ENCODE measurements at regions not wholly inside any gene's neighbourhood (a gene's known extent, or its start where the extent isn't known, plus 50 kb on each side); places are given as distances from the start of the nearest gene placed in this dataset.

DNA sequence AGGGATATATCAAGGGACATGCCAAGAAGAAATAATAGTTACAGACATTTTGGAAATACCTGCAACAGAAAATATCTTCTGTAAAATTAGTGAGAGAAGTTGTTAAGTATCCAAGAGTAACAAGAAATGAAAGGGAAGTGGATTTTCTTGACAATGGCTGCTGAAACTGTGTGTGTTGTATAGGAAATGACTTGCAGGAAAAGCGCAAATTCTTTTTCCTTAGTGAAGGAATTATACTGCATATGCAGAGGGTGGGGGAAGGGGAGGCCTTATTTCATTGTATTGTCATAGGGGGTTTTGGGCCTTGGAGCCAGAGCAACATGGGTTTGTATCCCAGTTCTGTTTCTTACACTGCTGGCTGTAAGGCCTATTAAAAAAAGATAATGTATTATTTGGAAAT lies 84.4 kb upstream of the DDHD1 start:
- TF ChIP-seq, protein P1, sequence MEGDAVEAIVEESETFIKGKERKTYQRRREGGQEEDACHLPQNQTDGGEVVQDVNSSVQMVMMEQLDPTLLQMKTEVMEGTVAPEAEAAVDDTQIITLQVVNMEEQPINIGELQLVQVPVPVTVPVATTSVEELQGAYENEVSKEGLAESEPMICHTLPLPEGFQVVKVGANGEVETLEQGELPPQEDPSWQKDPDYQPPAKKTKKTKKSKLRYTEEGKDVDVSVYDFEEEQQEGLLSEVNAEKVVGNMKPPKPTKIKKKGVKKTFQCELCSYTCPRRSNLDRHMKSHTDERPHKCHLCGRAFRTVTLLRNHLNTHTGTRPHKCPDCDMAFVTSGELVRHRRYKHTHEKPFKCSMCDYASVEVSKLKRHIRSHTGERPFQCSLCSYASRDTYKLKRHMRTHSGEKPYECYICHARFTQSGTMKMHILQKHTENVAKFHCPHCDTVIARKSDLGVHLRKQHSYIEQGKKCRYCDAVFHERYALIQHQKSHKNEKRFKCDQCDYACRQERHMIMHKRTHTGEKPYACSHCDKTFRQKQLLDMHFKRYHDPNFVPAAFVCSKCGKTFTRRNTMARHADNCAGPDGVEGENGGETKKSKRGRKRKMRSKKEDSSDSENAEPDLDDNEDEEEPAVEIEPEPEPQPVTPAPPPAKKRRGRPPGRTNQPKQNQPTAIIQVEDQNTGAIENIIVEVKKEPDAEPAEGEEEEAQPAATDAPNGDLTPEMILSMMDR (optimal IDR thresholded peaks at IDR 0.05 in 1 of 3, IDR thresholded peaks at IDR 0.05 in 1 of 3, conservative IDR thresholded peaks at IDR 0.05 in 1 of 3; ENCODE audit: extremely low read depth in 1 of 3, insufficient read depth in 2 of 3, low read length in 3 of 3), result no peak
- no peak for TF ChIP-seq EZH2 (IDR thresholded peaks at IDR 0.05; ENCODE audit: low read length)

Data from keratinocyte (primary cell).